ENCODE measurements at regions not wholly inside any gene's neighbourhood (a gene's known extent, or its start where the extent isn't known, plus 50 kb on each side); places are given as distances from the start of the nearest gene placed in this dataset.
"Not testable (repeated sequence)": the region's sequence is repeated elsewhere in the genome, so short reads cannot be mapped to it uniquely, and the experiment has no call there.

DNA sequence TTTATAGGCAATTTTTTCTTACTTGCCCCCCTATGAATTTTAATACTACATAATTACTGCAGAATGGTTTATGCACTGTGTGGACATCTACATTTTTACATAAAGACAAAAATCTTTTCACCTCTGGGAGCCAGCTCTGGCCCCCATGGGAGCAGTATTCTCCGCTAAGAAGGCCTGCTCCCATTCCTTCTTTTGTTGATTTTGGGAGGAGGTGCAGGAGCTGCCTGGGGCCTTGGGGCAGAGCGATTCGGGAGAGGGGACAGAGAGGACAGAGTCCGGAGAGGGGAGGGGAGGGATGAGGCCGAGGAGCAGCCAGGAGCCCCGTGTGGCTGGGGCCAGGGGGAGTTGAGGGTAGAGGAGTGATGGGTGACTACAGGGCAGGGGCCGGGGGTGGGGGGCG, 452.0 kb downstream of the PREX1 start:
- DNase-seq = no peak

DNA sequence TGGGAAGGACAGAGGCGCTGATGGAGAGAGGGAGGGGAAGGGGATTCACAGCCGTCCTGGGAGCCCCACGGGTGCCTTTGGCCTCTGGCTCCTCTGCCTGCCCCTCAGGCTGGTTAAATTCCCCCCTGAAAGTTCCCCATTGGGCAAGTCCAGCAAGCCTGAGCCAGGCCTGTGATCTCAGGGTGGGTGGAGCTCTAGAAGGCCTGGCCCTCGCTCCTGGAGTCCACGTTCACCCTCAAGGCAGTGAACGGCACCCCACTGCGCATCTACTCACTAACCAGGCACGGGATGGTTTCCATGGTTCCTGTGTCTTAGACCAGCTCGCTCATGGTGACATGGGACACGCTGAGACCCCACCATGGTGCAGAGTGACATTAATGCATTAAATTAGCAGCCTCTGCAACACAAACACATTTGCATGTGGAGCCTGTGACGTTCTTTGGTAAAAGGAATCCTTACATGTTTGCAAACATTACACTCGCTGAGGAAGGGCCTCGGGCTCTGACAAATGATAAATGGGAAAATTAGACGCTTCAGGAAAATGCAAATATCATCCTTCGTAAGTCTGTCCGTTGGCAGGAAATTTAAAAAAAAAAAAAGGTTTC, 452.7 kb downstream of the PREX1 start:
- no peak for DNase-seq

GRCh38 chr20:48374031-48374907, 453.5 kb downstream of the PREX1 start:
- not testable (repeated sequence) for DNase-seq

DNA sequence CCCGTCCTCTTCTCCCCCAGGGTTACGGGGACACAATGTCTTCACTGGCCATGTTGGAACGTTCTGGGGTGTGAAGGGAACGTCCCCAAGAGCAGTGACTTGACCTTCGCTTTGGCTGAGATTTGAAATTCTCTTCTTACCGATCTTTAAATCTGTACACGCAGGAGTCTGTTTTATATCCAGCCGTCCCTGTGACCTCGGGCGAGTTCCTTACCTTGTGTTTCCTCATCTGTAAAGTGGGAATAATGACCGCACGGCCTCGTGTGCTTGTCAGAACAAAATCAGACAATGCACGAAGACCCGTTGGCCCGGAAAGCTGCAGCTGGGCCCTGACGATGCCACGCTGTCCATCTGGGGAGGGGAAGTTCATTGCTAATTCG, 454.3 kb downstream of the PREX1 start:
- DNase-seq = no peak

DNA sequence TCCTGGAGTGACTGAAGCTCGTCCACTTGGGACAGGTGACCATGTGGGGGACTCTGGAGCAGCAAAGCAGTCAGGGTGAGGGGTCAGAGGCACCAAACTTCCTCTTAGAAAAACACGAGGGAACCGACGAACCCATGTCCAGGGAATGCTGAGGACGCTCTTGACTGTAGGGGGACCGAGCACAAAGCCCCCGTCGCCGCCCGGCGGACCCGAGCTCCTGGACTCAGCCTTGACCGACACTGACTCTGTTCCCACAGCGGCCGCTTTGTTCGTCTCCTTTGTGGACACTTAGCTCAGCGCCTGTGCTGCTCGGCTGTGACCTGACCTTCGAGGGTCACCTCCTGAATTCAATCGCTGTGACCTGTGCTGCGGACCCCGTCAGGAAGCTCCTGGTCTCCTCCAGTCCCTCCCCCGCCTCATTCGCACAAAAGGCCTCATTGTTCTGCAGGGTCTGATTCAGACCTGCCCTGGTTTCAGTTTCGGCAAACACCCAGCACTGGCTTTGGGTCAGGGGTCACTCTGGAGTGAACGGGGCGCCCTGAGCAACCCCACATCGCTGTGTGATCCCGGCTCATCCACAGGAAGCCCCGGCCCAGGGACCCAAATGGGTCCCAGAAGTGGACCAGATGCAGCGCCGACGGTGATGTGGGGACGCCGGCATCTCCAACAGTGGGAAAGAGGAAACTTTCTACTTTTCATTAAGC, 454.8 kb downstream of the PREX1 start:
- DNase-seq = not testable (repeated sequence)

DNA sequence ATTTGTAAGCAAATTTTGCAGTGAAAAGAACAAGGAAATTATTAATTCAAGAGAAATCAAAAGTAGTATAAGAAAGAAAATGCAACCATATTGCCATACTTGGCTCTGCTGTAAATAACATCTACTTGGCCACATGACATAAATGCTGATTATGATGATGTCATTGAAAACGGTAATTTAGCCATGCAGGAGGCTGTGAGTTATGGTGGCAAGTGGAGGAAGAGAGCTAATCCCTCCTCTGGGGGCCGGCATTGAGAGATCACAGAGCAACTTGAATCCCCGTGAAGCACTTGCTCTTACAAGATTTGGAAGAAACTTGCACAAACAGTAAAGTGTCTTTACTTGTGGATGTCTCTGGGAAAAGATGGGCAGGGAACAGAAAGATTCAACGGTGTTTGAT, 456.6 kb downstream of the PREX1 start:
- no peak for DNase-seq

DNA sequence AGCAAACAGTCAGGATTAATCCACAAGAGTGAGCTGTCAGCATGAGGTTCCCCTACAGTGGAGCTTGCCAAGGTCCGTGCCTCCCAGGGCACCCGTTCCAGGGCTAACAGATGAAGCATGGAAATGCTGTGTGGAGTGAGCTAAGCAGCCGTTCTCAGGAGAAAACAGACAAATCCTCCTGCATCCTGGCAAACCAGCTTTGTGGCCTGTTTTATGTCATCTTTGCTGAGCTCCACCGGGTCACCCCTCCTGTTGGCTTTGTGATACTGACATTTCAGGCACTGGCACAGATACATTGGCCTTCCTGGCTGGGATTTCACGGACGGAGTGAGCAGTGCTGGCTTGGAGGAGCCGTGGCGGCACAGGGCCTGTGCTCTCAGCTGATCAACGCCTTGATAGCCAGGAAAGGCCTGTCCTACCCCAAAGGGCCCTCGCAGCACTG, 459.2 kb downstream of the PREX1 start:
- not testable (repeated sequence) for DNase-seq

GRCh38 chr20:48367541-48368358, 460.0 kb downstream of the PREX1 start:
- DNase-seq = not testable (repeated sequence)

DNA sequence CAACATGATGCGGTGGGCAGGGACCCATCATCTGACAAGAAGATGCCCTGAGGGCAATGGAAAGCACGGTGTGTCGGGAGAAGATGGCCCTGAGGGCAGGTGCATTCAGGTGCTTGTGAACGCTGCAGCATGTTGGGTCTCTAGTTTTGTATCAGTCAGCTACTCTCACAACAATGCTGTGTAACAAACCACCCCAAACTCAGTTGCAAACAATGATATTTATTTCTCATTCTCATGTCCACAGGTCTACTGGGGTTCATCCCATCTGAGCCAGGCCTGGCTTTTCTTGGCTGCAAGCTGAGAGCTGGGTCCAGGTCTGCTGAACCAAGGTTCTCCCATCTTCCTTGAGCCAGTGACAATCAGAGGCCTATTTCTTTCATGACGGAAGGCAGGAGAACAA, 461.6 kb downstream of the PREX1 start:
- no peak for DNase-seq

- no peak for DNase-seq
These were observed 462.9 kb downstream of the PREX1 start for GRCh38 chr20:48364688-48365421.

- DNase-seq = no peak
These were observed 463.7 kb downstream of the PREX1 start for GRCh38 chr20:48364055-48364454.

- no peak for DNase-seq
These were observed 467.3 kb downstream of the PREX1 start for GRCh38 chr20:48360342-48360975.

DNA sequence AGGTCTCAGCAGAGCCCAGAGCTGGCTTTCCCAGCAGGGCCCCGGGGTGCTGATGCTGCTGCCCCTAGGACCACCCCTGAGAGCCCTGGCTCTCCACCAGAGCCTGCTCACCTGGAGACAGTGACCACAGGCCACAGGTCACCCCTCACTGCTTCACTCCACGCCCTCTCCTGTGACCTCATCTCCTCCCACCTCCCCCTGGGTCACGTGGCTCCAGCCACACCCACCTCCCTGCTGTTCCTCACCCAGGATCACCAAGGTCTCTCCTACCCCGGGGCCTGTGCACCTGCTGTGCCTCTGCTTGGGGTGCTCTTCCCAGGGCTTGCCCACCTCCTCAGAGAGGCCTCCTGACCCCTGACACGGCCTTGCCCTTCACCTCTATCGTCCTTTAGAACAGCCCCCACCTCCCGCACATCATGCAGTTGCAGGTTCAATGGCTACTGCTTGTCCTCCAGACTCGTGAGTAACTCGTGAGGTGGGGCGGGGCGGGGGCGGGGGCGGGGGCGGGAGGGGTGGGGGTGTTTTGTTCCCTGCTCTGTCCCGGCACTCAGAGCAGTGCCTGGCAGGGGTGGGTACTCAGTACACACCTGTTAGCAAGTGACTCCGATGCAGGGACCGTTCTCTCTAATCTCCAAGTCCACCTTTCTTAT, 468.0 kb downstream of the PREX1 start:
- no peak for DNase-seq

DNA sequence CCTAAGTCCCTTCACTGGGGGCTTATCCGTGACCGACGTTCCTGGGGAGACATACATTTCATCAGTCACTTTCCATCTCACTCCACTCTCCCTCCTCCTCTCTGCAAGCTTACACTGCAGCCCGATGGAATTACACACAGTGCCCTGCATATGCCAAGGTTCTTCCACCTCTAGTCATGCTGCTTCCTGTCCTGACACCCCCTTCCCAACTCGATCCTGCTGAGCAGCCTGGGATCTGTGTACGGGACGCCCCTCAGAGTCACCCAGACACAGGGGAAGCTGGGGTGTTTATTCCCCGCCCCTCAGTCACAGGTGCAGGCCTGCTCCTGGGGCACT, 468.8 kb downstream of the PREX1 start:
- DNase-seq = not testable (repeated sequence)

- no peak for DNase-seq
These were observed 469.4 kb downstream of the PREX1 start for GRCh38 chr20:48358176-48359054.

- no peak for DNase-seq
These were observed 470.1 kb downstream of the PREX1 start for GRCh38 chr20:48357714-48358113.

GRCh38 chr20:48354903-48355302, 472.9 kb downstream of the PREX1 start:
- no peak for DNase-seq

DNA sequence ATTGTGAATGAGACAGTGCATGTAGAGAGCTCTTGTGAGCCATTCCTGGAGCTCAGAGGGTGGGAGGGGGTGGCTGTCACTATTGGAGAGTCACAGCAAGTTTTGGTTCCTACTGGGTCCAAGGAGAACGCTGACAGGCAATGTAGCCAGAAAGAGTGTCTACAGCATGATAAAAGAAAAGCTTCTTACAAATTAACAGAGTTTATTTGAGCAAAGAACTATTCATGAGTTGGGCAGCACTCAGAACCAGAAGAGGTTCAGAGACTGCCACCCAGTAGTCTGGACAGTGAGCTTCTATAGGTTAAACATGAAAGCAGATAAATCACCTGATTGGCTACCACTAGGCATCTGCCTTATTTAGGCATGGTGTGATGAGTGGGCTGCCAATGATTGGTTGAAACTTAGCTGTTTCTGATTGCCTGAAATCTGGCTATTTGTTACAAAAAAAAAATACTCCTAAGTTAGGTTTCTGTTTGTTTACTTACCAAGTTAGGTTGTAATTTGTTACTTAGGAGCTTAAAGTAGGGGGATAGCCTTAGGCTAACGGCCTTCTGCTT, 473.4 kb downstream of the PREX1 start:
- DNase-seq = no peak

- DNase-seq = no peak
These were observed 475.2 kb downstream of the PREX1 start for GRCh38 chr20:48352628-48353027.

- no peak for DNase-seq
These were observed 475.8 kb downstream of the PREX1 start for GRCh38 chr20:48352042-48352441.

Data from AML-193 (cell line).